ENCODE measurements at regions not wholly inside any gene's neighbourhood (a gene's known extent, or its start where the extent isn't known, plus 50 kb on each side); places are given as distances from the start of the nearest gene placed in this dataset.
"Not testable (repeated sequence)": the region's sequence is repeated elsewhere in the genome, so short reads cannot be mapped to it uniquely, and the experiment has no call there.

DNA sequence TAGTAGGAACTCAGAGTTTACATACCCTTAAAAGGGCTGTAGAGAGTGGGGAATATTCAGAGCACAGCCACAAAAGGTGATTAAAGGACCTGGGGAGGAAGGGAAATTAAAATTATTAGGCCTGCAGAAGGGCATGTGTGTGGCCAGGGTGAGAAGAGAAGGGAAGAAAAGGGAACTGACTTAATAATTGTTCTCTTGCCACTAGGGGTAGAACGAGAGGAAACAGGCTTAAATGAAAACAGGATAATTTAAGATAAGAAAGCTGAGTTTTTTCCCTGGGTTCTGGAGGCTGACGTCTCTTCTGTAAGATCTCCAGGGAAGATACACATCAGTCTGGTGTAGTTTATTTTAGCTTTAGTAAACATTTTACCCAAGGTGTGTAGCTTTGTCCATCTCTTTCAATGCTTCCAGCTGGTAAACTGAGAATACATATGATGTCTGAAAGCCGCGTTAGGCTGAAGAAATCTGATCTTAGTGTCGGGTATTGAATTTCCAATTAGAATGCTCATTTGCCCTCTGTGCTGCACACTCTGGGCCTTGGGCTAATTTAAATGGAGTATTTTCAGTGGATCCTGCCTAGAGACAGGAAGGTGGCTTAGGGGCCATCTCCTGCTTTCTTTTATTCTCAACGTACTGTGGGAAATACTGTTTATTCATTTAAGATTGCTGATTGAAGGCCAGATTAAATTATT lies 416.8 kb downstream of the TMEM38B start:
- DNase-seq: no peak

DNA sequence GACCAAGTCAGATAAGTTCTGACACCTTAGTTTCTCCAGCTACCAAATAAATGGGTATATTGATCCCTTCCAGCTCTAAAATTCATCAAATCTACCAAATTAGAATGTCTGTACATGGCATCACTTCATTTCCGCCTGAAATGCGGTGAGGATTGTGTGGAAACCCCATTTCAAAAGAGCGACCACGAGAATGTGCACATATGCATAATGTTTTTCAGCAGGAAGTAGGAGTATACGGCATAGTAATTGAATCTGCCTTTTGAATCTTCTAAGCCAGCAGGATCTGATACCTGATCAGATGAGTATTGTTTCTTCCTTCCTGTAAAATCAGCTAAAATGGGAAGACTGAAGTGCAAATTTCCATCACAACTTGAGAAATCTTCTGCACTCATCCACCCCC lies 418.6 kb downstream of the TMEM38B start:
- no peak for DNase-seq

DNA sequence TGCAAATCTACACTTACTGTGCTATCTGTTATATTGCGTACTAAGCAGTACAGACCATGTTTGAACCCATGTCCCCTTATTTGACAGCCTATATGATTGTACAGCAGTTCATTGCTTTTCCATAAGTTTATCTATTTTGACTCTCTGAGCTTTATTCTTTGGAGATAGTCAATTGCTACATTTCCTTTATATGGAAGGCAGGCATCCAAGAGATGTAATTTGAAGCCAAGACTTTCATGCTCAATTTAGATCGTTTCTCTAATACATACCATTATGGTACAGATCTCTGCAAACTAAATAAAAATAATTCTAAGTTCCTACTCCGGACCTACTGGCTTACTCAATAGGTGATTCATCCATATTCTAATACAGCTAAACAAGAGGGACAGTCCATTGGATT lies 424.8 kb downstream of the TMEM38B start:
- no peak for DNase-seq

DNA sequence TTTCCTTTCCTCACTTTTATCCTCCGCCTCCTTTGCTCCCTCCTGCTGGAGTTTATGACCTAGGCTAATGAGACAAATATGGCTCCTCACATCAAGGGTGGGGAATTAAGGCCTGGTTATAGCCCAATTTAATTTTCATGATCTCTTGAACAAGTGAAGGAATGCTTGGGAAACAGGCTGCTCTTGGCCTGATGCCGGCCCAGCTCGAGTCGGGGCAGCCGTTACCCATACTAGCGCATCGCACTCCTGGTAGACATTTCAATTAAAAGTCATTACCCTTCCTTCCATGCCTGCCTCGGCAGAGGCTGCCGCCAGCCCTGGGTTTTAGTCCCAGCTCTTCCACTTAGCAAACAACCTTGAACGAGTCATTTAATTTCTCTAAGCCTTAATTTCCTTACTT lies 425.7 kb downstream of the TMEM38B start:
- DNase-seq: no peak

DNA sequence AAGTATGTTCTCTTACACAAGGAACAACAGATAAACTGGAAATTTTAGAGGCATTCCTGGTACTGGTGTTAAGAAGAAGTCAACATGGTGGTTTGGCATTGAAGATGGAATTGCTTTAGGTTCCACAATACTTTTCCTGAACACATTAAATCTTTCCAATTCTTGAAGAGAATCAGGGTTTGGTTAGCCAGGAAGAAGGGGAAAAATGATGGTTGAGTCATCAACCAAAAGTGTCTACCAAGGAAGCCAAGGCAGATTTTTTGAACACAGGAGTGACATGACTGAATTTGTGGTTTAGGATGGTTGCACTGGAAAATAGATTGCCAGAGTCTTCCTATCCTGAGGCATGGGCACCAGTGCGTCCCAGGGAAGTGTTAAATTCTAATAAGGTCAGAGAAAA lies 433.4 kb downstream of the TMEM38B start:
- DNase-seq: no peak

DNA sequence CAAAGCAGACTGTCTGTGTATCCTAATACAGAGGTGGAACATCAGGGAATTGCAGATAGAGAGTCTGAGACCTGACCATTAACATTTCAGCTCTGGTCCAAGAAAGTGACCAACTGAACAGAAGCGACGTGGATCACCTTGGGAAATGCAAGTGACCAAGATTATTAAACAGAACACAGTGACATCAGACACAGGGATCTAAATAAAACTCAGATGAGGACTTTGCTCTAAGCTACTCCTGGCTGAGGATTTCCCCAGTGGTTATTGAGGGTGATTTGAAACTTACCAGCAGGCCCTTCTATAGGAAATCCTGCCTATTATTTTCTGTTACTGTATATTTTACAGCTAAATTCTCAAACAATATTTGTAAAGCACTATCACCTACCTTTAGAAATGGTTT lies 436.0 kb downstream of the TMEM38B start:
- DNase-seq: no peak

DNA sequence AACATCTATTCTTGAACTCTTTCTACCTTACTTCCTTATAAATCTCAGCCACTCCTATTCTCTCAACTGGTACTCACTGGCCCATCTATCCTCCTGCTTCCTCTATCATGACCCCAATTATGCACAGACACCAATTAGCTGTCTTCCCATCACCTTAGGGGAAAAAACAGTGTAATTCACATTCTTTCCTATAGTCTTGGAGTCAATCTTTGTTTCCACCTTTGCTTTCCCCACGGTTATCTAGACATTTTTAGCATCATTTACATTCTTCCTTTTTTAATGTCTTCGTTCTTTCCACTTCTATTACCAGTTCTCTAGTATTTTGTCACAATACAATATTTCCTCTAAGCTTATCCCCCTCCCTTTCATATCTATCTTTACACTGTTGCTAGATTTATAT lies 449.4 kb downstream of the TMEM38B start:
- DNase-seq: no peak

DNA sequence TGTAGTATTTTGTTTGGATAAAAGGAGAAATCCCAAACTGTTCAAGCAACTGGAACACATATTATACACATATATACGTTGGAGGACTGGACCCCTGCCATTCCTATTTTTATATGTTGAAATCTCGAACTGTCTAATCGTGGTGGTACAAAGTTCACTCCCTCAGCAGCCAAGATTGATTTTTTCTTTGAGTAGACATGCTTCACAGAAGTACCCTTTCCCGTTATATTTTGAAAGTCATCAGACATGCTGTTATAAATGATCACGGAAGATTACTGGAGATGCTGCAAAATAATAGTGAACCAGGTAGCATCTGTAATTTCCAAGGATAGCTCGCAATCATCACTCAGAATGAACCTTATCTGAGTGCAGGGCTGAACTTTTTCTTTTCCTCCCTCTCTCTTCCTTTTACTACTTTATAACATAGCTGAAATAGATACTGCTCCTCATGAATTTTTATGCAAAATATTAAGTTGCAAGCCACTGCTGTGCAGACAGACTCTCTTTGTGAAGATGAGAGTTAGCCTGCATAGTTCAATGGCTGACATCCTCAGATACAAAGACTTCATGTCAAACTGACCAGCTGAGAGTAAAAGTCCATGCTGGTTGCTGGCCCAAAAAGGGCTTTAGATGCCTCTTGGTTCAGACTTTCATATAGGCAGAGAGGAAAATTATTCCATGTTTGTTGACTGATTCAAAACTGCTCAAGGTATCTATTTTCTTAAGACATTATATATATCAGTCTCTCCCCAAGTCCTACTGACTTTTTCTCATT lies 451.9 kb downstream of the TMEM38B start:
- no peak for DNase-seq

DNA sequence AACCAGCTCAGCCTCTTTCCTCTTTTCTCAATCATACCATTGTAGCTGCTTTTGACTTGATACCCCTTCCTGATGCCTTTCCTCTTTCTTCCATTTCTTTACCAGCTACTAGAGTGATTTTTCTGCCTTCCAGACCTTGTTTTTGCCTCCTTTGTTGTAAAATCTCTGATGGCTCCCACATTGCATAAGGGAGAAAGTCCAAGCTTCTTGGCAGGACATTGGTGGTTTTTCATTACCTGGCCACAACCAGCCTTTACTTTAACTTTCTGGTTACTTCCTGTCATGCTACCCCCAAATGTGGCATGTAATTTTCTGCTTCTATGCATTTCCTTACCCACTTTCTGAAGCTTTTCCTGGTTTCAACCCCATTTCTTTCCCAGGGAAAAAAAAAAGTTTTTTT lies 452.5 kb downstream of the TMEM38B start:
- no peak for DNase-seq

DNA sequence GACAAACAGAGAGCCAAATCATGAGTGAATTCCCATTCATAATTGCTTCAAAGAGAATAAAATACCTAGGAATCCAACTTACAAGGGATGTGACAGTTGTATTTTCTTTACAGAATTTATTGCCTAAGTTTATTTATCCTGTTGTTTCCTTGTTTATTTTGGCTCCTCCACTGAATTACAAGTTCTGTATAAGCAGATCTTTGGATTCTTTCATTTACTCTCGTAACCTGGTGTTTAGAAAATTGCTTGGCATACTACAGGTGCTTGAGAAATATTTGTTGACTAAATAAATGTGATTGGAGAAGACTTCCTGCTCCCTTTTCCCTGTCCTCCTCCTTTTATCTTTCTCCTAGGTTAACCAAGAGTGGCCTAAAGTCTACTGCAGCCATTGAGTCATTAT lies 455.6 kb downstream of the TMEM38B start:
- no peak for DNase-seq

DNA sequence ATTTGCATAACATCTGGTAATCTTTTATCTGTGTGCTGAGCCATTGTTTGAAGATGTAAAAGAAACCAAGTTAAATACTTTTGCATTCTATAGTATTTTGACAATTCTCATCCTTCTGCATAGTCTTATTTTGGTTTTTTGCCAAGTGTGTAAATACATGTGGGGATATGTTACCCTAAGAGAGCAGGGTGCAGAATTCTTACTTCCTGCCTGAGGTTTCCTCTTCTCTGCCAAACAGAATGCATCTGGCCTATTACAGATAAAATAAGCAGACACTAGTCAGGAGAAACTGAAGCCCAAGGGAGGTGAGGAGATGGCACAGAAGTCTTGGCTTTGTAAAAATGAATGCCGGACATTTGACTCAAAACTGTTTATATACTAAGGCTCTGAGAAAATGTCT lies 462.1 kb downstream of the TMEM38B start:
- no peak for DNase-seq

DNA sequence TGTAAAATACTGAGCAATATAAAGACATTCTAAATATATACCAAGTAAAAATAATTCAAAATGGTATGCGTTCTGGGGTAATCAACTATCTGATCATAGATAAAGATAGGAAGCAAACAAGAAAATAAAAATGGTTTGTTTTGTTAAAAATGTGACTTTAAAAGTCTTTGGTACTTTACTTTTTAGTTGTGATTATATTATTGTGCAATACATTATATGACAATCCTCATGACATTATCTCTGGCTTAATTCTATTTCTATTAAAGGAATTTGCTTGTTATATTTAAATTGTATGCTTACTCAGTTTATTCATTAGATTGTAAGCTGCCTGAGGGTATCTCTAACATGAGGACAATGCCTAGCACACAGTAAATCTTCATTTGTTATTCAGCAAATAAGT lies 477.9 kb downstream of the TMEM38B start:
- DNase-seq: no peak

DNA sequence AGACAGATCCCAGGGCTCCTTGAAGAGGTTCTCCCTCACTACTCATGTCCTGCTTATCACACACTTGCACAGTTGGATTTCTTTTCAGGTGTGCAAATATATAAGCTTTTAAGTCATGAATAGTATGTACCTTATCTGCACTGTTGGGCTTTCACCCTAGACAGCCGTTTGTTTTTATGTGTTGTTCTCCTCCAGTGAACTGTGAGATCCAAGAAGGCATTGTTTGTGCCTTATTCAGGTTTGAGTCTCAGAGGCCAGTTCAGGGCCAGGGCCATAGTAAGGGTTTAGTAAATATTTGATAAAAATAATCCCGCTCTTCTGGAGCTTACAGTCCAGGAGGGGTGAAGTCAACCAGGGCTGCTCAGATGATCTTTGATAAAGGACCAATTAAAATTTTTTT lies 480.0 kb downstream of the TMEM38B start:
- DNase-seq: no peak

DNA sequence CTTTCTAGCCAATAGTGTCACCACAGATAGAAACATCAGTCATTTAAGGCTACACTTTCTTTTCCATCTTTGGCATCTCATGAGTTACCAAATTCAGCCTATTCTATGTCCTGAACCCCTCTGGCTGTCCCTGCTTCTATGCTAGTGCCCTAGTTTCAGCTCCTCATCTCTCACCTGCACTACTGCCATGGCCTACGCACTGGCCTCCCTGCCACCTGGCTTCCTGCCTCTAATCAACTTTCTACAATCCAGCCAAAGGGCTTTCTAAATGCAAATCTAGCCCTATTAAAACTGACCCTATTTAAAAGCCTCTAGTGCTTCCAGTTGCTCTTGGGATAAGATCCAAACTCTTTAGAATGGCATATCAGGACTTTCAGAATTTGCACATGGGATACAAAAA lies 482.9 kb downstream of the TMEM38B start:
- DNase-seq: no peak

DNA sequence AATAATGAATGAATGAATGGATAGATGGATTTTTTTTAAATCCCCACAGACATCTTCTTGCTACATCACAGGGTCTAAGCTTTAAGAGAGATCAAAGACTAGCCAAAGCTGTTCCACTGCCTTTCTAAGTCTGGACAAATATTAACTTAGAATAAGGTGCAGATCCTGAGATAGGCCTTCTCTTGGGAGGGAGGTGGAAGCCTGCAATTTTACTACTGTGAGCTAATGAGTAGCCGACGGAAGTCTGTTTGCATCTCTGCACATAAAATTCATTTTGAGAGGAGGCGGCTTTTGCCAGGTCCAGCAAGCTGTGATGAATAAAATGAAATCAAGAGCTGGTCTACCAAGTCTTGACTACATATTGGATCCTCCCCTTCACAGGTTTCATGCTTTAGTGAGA lies 484.9 kb downstream of the TMEM38B start:
- no peak for DNase-seq

DNA sequence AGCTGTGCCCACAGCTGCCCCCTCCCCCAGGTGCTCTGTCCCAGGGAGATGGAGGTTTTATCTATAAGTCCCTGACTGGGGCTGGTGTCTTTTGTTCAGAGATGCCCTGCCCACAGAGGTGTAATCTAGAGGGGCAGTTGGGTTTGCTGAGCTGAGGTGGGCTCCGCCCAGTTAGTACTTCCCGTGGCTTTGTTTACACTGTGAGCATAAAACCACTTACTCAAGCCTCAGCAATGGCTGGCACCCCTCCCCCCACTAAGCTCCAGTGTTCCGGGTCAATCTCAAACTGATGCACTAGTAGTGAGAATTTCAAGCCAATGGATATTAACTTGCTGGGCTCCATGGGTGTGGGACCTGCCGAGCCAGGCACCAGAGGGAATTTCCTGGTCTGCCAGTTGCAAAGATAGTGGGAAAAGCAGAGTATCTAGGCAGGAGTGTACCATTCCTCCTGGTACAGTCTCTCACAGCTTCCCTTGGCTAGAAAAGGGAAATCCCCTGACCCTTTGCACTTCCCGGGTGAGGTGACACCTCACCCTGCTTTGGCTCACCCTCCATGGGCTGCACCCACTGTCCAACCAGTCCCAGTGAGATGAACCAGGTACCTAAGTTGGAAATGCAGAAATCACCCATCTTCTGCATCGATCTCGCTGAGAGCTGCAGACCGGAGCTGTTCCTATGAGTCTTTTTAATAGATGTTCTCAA lies 509.6 kb downstream of the TMEM38B start:
- peak; percentile 0 for DNase-seq

DNA sequence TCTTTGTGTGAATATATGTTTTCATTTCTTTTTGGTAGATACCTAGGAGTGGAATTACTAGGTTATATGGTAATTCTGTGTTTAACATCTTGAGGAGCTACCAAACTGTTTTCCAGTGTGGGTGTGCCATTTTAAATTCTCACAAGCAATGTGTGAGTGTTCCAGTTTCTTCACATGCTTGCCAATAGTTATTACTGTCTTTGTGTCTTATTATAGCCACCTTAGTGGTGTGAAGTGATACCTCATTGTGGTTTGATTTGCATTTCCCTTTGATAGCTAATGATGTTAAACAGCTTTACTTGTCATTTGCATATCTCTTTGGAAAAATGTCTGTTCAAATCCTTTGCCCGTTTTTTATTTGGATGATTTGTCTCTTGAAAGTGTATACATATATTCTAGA lies 513.0 kb downstream of the TMEM38B start:
- DNase-seq: no peak

DNA sequence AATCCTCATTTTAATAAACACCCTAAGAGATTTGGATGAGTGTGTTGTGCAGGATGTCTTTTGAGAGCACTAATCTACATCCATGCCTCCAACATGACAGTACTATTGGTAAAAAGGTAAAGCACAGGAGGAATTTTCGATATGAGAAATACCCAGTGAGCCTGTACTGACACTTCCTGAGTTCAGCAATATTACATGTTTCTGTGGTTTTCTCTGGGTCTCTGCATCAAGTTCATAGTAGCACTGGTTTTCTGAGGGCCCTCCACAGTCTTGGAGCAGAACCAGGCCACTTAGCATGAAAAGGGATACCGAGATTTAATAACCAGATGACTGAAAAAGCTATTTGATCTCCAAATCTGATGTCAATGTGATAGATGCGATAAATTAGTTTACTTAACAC lies 524.1 kb downstream of the TMEM38B start:
- DNase-seq: no peak

DNA sequence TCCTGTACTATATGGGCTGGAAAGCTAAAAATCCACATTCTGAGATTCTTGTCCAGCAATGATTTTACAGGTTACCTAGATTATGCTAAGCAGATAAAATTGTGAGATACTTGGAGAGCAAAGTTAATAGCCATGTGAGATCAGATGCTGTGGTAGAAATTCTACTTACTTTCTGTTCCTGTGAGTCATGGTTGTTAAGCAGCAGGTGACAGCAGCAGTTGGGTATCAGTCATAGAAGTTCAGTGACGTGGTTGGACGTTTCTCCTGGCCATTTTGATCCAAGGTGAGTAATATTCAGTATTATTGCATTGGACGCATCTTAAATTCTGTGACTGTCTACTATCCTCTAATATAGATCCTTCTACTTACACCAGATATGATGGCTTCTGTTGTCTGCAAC lies 524.5 kb downstream of the TMEM38B start:
- DNase-seq: no peak

DNA sequence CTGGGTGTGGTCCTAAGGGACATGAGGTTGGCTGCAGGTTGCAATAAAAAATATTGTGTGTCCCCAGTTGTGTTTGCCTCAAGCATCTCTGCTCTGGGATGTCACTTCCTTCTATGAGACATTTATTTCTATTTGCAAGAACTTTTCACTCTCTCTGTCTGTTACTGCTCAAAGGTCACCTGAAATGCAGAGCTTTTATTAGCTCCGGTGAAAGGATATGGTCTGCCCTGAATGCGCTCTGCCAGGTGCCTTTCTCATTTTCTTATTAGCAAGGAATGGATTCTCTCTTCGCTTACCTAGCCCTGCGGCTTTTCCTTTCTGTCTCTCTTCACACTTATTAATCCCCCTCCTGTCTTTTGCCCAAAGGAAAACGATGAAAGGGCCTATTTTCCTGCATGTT lies 526.1 kb downstream of the TMEM38B start:
- no peak for DNase-seq

DNA sequence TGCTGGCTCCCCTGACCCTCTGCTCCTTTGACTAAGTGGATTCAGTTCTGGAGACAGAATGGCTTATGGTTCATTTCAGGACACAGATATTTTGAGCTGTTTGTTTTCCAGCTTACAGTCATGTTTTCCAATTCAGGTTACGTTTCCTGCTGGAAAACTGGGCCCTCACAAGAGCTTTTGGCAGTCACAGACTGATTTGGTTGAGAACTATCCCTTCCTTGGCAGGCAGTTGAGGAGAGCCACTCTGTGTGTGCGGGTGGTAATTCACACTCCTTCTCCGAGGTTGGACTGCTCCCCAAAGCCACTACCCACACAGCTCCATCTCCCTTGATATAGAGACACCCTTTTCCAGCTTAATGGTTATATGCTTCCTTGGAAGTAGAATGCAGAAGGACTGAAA lies 534.5 kb downstream of the TMEM38B start:
- no peak for DNase-seq

DNA sequence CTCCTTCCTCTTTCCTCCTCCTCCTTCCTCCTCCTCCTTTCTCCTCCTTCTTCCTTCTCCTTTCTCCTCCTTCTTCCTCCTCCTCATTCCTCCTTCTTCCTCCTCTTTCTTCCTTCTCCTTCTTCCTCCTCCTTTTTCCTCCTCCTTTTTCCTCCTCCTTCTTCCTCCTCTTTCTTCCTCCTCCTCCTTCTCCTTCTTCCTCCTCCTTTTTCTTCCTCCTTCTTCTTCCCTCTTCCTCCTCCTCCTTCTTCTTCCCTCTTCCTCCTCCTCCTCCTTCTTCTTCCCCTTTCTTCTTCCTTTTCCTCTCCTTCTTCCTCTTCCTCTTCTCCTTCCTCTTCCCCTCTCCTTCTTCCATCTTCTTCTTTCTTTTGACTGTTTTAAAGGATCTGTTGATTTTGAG lies 538.8 kb downstream of the TMEM38B start:
- DNase-seq: no peak

DNA sequence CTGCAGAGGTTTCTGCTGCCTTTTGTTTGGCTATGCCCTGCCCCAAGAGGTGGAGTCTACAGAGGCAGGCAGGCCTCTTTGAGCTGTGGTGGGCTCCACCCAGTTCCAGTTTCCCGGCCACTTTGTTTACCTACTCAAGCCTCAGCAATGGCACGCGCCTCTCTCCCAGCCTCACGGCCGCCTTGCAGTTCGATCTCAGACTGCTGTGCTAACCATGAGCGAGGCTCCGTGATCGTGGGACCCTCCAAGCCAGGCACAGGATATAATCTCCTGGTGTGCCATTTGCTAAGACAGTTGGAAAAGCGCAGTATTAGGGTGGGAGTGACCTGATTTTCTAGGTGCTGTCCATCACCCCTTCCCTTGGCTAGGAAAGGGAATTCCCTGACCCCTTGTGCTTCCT lies 566.6 kb downstream of the TMEM38B start:
- not testable (repeated sequence) for DNase-seq

DNA sequence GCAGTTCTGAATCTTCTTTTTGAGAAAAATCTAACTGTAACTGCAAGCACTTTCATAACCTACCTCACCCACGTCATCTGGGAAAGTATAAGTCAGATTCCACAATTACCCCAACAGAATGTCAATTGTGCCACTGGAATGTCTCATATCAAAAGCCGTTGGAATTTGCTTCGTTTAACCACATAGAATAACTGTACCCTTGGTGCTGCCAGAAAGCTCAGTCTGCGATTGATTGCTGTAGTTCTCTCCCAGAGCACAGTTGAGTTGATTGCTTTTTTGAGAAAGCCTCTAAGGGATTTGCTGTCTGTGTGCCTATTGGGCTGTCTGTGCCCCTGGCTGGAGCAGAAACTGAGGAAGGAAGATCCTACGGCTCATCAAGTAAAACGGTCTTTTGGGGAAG lies 583.6 kb downstream of the TMEM38B start:
- no peak for DNase-seq
